Inflammatory macrophage treated with lipopolysaccharide for 4 hours (primary cell): ENCODE measurements at regions not wholly inside any gene's neighbourhood (a gene's known extent, or its start where the extent isn't known, plus 50 kb on each side); places are given as distances from the start of the nearest gene placed in this dataset.
"Not testable (repeated sequence)": the region's sequence is repeated elsewhere in the genome, so short reads cannot be mapped to it uniquely, and the experiment has no call there.

Source experiments
- DNase-seq: peaks from one replicate; pipeline ENCODE4 v3.0.0-alpha.2; 2020

DNA sequence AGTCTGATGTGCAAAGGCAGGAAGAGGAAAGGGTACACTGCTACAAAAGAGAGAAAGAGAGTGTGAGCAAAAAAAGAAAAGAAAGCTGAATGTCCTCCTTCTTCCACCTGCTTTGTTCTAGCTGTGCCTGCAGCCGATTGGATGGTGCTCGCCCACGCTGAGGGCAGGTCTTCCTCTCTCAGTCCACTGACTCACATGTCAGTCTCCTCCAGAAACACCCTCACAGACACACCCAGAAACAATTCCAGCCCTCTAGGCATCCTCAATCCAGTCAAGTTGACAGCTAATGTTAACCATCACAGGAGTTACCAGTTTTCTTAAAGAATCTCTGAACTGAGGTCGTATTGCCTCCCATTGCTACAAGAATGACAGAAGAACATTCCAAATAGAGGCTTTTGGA is 411.9 kb upstream of the SASH1 start:
- no peak for DNase-seq

DNA sequence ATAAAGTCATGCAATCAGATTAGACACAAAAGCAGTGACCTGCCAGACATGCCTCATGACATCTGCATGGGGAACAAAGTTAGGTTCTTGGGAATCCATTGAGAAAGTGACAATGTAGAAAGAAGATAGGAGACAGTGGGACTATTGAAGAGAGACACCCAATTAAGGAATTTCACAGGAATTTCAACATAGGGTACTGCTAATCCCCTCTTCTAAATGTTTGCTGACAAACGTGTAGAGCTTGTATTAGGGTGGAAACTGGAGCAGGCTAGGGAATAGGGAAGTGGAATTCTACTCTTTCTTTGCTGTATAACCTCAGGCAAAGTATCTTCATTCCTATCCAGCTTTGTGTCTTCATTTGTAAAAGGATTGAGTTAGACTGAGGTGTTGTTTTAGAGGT is 409.4 kb upstream of the SASH1 start:
- DNase-seq = no peak

- DNase-seq = no peak
Measured at GRCh38 chr6:147935656-147936055, 407.0 kb upstream of the SASH1 start.

GRCh38 chr6:147936703-147937470 is 405.8 kb upstream of the SASH1 start:
- DNase-seq = no peak

DNA sequence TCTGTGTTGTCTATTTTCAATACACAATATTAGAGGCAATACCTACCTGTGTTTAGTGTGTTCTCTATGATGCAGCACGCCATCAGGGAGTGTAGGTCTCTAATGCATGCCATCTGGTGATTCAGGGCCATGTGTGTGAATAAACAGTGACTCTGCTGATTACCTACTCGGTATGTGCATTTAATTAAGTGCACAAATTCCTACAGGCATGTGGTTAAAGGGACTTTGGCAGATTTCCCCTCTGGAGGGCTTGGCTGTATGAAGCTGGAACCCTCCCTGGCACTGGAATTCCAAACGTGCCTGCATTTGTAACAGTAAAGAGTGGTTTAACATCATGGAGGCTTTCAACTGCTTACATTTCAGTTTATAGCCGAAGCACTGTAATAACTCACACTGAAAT is 401.5 kb upstream of the SASH1 start:
- no peak for DNase-seq

DNA sequence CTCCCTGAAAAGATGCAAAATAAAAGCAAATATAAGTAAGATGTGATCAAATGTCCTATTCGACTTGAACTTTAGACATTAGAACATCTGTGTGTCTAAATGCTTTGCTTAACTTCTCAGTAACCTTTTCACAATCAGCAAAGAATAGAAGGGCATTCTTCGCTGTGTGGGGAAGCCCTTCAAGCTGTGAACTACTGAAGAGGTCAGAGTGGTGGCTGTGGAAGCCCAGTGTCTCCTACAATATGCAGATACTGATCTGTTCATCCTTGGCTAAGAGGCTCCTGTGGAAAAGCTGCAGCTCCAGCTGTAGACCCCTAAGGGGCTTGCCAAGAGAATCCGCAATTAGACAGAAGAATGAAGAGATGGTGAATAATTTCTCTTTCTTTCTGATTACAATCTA is 400.3 kb upstream of the SASH1 start:
- DNase-seq = no peak

DNA sequence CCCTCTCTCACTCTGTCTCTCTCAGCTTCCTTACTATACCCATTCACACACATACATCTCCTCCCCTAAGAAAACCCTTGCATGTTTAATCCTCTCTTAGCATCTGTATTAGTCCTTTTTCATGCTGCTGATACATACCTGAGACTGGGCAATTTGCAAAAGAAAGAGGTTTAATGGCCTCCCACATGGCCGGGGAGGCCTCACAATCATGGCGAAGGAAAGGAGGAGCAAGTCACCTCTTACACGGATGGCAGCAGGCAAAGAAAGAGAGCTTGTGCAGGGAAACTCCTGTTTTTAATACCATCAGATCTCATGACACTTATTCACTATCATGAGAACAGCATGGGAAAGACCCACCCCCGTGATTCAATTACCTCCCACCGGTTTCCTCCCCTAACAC is 398.5 kb upstream of the SASH1 start:
- DNase-seq = no peak

- DNase-seq = no peak
Measured at GRCh38 chr6:147947521-147947920, 395.1 kb upstream of the SASH1 start.

GRCh38 chr6:147949981-147950622 is 392.5 kb upstream of the SASH1 start:
- DNase-seq = no peak

DNA sequence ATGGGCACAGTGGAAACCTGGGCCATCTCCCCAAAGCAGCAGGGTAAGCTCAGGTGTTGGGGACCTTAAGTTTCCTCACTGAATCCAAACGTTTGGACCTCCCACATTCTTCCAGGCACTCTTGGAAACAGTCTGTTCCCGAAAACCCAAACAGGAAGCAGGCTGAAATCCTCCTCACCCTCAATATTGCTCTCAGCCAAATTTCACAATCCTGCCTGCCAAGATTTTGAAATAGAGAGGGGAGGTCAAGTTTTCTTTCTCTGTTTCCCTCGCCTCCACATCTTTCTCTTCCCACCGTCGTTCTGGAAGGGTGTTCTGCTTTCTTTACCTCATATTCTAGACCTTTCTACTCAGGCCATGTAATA is 392.0 kb upstream of the SASH1 start:
- DNase-seq = no peak

- DNase-seq = no peak
Measured at GRCh38 chr6:147951726-147952125, 390.9 kb upstream of the SASH1 start.

- DNase-seq = no peak
Measured at GRCh38 chr6:147954938-147955337, 387.7 kb upstream of the SASH1 start.

DNA sequence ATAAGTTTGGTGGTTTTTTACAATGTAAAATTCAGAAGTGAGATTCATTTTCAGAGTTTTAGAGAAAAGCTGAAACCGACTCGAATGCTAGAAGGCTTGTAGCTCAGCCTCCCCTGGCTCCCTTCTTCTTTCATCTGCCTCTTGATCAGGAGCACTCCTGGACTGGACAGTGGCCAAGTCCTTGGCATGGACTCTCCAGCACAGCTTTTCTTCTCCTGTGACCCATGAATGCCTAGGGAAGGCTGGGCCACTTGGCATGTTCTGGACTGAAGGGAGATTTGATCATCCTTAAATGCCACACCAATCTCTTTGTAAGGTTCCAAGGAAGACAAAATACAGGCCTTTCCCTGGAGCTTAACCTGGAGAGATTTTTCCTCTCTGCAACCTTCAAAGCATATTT is 384.0 kb upstream of the SASH1 start:
- DNase-seq = no peak

DNA sequence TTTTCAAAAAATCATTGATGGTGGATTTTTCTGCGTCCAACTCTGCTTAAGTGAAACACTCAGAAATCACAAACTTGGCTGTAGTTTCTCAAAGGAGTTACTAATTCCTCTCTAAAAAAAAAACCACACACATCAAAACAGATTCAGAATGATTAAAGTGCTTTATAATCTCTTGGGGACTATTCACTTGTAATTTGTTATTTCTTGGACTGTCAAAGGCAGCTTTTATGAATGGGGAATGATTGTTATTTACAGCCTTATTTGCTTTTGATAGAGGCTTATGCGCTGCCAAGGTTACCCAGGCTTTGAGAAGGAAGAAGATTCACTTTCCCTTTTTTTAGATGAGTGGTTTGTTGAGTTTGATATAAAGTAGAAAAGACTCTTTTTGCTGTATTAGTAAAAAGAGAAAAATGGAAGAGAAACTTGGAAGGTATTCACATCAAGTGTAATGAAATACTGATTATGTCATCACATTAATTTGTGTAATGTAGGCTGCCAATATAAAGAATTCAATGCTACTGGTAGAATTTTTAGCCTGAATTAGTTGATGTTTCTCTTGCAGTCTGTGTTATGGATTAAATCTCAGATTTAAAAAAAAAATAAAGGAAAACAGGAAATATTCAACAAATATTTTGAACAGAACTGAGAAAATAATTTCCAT is 381.0 kb upstream of the SASH1 start:
- DNase-seq = no peak

- not testable (repeated sequence) for DNase-seq
Measured at GRCh38 chr6:147965448-147965847, 377.2 kb upstream of the SASH1 start.

GRCh38 chr6:147970970-147971369 is 371.7 kb upstream of the SASH1 start:
- no peak for DNase-seq

GRCh38 chr6:147972448-147972847 is 370.2 kb upstream of the SASH1 start:
- no peak for DNase-seq

DNA sequence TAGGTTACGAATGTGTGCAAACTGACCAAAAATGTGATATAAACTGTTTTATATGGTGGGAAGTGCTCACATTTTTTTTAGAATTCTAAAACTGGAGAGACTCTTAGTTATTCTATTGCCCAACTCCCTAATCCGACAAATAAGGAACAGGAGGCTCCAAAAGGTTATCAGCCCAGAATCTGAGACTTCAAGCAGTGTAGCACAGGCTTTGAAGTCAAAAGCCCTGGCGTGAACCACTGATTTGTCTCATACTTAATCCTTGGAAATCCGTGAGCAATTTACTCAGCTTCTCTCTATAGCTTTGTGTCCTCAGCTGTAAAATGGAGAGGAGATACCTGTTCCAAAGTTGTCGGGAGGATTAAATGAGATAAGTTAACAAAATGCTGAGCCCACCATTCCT is 368.8 kb upstream of the SASH1 start:
- DNase-seq = no peak

DNA sequence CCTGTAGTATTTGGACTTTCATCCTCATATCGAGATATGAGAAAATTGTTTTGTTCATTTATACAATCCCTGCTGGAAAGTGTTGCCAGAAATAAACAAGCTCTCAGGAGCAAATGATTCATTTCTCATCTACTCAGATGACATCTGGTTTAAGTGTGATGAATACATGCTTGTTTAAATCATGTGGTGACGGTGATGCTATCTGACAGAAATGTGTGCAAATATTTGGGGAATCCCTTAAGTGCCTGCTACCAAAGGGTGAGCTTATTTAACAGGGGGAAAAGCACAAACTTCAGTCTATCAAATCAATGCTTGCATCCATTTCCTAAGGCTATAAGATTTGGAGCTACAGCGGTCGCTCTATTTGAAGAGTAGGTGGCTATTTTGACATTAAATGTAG is 368.3 kb upstream of the SASH1 start:
- DNase-seq = no peak

DNA sequence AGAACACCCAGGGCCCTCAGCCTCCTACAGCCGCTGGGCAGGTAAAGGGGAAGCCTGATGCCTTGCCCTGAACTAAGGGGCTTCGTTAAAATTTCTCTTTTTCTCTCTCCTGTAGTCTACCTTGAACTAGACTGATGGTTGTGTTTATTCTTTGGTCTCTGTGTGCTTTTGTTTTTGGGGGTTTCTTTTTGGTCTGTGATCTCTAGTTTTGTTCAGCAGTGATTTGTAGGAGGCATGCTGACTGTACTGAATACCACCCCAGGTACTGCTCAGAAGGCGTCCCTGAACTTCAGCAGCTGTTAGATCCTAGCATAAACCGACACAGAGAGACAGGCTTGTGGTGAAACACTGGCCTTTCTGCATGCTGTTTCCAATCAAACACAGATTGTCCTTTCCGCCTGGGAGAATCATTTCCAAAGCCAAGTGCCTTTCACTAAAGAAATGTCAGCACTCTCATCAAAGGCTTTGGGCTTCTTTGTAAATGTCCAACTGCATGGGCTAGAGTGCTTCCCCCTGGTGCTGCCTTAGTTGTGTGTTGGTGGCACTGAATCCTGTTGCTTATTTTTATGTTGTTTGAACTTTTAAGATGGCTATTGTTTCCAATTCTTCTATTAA is 364.7 kb upstream of the SASH1 start:
- no peak for DNase-seq

GRCh38 chr6:147979966-147980365 is 362.7 kb upstream of the SASH1 start:
- DNase-seq = no peak

DNA sequence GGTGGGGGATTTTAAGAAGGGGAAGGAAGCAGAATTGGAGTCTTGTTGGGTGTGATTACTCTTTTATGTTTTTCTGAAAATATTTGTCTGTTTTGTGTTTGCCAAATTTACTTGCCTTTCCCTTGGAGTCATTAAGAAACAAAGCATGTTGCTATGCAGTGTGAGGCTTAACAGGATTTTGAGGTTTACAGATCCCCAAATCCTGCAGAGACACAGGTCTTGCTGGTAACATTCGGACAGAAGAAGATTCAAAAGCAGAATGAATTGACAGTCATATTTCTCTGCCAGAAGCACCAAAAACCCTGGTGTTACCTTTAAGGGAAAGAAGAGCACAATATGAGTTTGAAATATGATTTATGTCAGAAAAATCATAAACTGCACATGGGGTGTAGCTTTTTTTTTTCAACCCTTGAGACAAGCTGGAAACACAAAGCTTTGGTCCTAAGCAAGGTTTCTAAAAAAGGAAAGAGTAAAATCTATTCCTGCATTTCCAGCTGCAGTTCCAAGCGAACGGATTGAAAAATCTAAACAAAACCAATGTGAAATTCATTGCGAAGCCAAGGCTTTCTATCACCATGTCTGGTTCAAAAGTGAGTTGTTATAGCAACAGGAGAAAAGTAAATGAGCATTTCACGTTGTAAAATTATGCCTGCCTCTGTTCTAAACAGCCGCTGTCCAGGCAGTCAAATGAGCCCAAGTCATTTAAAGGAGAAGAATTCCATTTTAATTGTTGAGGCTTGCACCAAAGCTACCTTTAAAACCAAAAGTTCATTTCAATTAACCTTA is 358.9 kb upstream of the SASH1 start:
- DNase-seq = no peak

GRCh38 chr6:147986846-147987245 is 355.8 kb upstream of the SASH1 start:
- no peak for DNase-seq
